ENCODE measurements at regions not wholly inside any gene's neighbourhood (a gene's known extent, or its start where the extent isn't known, plus 50 kb on each side); places are given as distances from the start of the nearest gene placed in this dataset.

DNA sequence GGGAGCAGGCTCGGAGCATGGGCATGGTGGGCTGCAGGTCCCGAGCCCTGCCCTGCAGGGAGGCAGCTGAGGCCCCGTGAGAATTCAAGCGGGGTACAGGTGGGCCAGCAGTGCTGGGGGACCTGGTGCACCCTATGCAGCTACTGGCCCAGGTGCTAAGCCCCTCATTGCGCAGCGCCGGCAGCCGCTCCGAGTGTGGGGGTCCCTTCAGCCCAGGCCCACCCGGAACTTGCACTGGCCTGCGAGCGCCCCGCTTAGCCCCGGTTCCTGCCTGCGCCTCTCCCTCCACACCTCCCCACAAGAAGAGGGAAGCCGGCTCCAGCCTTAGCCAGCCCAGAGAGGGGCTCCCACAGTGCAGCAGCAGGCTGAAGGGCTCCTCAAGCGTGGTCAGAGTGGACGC is 250.7 kb downstream of the CRPPA start:
- TF ChIP-seq, protein P1, sequence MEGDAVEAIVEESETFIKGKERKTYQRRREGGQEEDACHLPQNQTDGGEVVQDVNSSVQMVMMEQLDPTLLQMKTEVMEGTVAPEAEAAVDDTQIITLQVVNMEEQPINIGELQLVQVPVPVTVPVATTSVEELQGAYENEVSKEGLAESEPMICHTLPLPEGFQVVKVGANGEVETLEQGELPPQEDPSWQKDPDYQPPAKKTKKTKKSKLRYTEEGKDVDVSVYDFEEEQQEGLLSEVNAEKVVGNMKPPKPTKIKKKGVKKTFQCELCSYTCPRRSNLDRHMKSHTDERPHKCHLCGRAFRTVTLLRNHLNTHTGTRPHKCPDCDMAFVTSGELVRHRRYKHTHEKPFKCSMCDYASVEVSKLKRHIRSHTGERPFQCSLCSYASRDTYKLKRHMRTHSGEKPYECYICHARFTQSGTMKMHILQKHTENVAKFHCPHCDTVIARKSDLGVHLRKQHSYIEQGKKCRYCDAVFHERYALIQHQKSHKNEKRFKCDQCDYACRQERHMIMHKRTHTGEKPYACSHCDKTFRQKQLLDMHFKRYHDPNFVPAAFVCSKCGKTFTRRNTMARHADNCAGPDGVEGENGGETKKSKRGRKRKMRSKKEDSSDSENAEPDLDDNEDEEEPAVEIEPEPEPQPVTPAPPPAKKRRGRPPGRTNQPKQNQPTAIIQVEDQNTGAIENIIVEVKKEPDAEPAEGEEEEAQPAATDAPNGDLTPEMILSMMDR (IDR thresholded peaks at IDR 0.05) = no peak
- no peak for TF ChIP-seq POLR2A (IDR thresholded peaks at IDR 0.05)

Data from thyroid gland (tissue), 4 donors.